WI38 (cell line): ENCODE measurements at regions not wholly inside any gene's neighbourhood (a gene's known extent, or its start where the extent isn't known, plus 50 kb on each side); places are given as distances from the start of the nearest gene placed in this dataset.
"Not testable (repeated sequence)": the region's sequence is repeated elsewhere in the genome, so short reads cannot be mapped to it uniquely, and the experiment has no call there.

ENCODE experiments used
- H3K4me3 ChIP-seq: 2 replicates; pipeline ENCODE4 v1.5.1; 2011; ENCODE audit warnings: low read depth, mild to moderate bottlenecking, control low read depth, low read length
- CTCF ChIP-seq: IDR thresholded peaks from 2 replicates; pipeline ENCODE4 v1.5.1; 2012; ENCODE audit warnings: low read depth, mild to moderate bottlenecking, control low read depth, low read length

GRCh38 chr15:57796146-57796545, 89.6 kb downstream of the POLR2M start:
- TF ChIP-seq CTCF: no peak

GRCh38 chr15:57797110-57797509, 90.6 kb downstream of the POLR2M start:
- H3K4me3 ChIP-seq: no peak overlapping the region
- no peak for TF ChIP-seq CTCF

More at GRCh38 chr15:57796146-57796545, 89.6 kb downstream of the POLR2M start:
- H3K4me3 ChIP-seq: no peak overlapping the region

- H3K4me3 ChIP-seq: no peak overlapping the region
- TF ChIP-seq CTCF: no peak
Measured at GRCh38 chr15:57797568-57798267, 91.2 kb downstream of the POLR2M start.

GRCh38 chr15:57806003-57806402, 99.5 kb downstream of the POLR2M start:
- no peak overlapping the region for H3K4me3 ChIP-seq
- no peak for TF ChIP-seq CTCF

DNA sequence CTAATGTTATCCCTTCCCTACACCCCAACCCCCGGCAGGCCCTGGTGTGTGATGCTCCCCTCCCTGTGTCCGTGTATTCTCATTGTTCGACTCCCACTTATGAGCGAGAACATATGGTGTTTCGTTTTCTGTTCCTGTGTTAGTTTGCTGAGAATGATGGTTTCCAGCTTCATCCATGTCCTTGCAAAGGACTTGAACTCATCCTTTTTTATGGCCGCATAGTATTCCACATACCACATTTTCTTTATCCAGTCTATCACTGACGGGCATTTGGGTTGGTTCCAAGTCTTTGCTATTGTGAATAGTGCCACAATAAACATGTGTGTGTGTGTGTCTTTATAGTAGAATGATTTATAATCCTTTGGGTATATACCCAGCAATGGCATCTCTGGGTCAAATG, 102.8 kb downstream of the POLR2M start:
- not testable (repeated sequence) for H3K4me3 ChIP-seq

DNA sequence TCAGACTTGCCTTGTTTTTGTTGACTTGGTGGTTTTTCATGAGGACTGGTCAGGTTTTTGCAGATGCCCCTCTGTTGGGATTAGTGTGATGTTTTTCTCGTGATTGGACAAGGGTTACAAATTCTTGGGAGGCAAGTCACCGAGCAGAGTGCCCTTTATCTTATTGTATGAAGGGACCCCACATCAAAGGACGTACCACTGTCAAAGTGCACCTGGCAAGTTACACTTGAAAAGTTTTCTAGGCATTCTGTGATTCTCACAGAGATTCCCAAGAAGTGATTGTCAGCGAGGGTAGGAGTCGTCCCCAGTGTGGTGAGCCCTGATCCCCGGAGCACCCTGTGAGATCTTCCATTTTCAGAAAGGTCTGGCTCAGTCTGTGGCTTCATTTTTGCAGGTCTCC, 110.1 kb downstream of the POLR2M start:
- no peak for TF ChIP-seq CTCF
- no peak overlapping the region for H3K4me3 ChIP-seq

GRCh38 chr15:57819646-57820045, 113.1 kb downstream of the POLR2M start:
- H3K4me3 ChIP-seq: no peak overlapping the region
- TF ChIP-seq CTCF: no peak

GRCh38 chr15:57820119-57820518, 113.6 kb downstream of the POLR2M start:
- TF ChIP-seq CTCF: no peak
- H3K4me3 ChIP-seq: no peak overlapping the region
